HG03571 (cell line): ENCODE measurements at regions not wholly inside any gene's neighbourhood (a gene's known extent, or its start where the extent isn't known, plus 50 kb on each side); places are given as distances from the start of the nearest gene placed in this dataset.
"Not testable (repeated sequence)": the region's sequence is repeated elsewhere in the genome, so short reads cannot be mapped to it uniquely, and the experiment has no call there.

Experiments used
- ATAC-seq: cut with Tn5 transposase; IDR thresholded peaks from one replicate; pipeline ENCODE4 v1.9.1; 2021; ENCODE audit not compliant: unreplicated experiment

GRCh38 chr5:18745988-18746615 lies 1111.8 kb downstream of the TAF11L14 start:
- ATAC-seq = peak; percentile 78

GRCh38 chr5:18749763-18750162 lies 1115.5 kb downstream of the TAF11L14 start:
- ATAC-seq = no peak

- no peak for ATAC-seq
Measured at GRCh38 chr5:18752317-18752716, 1118.1 kb downstream of the TAF11L14 start.

DNA sequence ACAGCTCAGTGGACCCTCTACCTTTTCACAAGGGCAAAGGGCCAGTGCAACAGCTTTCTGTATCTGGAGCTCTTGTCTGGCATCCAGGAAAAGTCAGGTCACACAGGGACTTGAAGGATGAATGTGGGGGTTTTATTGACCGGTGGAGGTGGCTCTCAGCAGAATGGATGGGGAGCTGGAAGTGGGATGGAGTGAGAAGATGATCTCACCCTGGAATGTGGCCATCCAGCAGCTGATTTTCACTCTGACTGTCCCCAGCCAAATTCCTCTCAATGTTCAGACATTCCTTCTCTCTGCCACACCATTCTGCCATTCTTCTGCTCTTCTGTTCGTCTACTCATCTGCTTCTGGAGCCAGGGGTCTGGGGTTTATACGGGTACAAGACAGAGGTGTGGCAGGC lies 1119.9 kb downstream of the TAF11L14 start:
- ATAC-seq = no peak

DNA sequence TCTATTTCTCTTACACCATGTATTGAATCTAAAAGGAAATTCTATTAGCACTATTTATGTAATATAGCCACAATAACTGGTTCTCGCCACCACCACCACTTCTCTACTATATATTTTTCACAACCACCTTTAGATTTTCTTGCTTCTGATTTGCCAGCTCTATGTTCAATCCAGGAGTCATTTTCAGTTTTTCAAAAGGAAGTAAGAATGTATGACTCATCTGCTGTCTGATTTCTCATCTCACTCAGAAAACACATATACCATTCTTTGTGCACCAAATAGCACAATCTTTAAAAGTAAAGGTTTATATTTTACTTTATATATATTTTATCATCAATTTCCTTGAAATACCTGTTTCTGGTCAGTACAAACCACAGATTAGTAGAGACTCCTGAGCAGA lies 1127.5 kb downstream of the TAF11L14 start:
- no peak for ATAC-seq

DNA sequence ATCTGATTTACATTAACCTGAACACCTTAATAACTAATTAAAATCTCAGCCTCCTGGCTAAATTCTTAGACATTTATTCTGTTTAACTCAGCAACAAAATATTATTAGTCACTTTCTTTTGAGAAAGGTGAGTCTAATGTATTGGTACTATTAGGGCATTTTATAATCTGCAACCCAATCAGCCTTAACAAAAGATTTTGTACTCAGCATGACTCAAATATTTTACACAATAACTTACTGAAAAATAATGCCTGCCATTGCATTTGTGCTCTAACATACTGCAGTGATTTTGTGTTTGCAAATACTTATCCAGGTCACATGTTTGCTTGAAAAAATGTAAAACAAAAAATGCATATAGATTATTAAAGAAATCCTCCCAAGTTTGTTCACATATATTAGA lies 1129.9 kb downstream of the TAF11L14 start:
- ATAC-seq = no peak

DNA sequence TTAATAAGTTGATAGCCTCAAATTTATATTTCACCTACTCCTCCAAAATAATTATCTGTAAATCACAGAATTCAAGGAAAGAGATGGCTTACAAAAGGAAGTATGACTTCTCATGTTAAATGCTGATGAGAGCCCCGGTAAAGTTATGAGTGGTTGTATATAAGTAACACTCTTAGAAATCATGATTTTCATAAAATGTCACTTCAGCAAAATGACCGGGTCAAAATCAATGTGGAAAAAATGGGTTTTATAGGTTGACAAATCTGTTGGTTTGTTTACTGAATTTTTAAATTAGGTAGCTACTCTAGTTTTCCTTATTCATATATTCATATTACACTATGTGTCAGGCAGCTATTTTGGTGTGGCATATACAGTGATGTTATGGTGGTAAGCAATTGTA lies 1131.0 kb downstream of the TAF11L14 start:
- no peak for ATAC-seq

GRCh38 chr5:18771097-18771610 lies 1136.9 kb downstream of the TAF11L14 start:
- ATAC-seq = no peak

DNA sequence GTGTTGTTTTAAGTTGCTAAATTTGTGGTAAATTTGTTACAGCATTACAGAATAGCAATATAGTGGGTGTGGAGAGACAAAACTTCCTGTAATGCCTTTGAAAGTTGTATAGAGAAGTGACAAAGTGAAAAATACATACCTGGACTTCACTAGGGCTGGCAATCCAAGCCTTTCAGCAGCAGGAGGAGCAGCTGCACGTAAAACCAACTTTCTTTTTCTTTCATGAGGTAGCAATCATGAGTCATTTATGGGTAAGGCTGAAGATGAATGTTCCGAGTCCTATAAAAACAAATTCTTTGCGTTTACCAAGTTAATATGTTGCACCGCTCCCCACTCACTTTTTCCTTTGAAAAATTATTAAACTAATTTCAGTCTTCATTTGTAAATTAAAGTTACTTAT lies 1138.2 kb downstream of the TAF11L14 start:
- ATAC-seq = no peak

DNA sequence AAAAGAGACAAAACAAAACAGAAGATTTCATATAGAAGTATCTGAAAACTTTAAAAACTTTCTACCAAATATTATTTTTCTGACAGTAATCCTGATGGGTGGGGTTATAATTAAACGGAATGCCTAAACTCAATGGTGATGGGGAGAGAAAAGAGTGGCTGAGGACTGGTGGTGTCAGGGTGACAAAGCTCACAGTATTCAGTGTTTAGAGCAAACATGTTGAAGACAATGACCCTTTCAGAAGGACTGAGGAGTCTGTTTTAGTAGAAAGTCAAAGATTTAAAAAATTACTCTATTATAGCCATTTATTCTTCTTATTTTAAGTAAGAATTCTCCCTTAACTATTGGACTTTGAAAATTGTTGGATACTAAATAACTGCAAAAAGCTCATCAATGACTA lies 1144.0 kb downstream of the TAF11L14 start:
- no peak for ATAC-seq

GRCh38 chr5:18789218-18789998 lies 1155.1 kb downstream of the TAF11L14 start:
- ATAC-seq = no peak

- no peak for ATAC-seq
Measured at GRCh38 chr5:18792145-18792544, 1157.9 kb downstream of the TAF11L14 start.

- no peak for ATAC-seq
Measured at GRCh38 chr5:18797222-18797621, 1163.0 kb downstream of the TAF11L14 start.

DNA sequence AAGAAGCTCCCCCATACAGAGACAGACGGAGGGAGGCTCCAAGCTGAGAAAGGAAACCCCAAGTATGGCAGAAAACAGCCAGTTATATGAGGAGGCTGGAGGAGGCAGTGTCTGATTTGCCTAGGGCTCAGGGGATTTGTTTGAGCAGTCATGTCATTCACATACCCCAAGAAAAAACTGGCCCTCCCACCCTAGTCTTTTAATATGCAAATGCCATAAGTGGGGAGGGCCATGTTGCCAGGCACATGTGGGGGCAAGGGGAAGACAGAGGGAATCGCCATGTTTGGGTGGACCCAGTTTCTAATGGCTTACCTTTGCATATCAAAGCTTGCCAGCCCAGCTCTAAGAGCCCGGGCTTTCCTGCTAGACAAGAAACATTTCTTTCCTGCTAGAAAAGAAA lies 1163.8 kb downstream of the TAF11L14 start:
- ATAC-seq = no peak

GRCh38 chr5:18799482-18800128 lies 1165.3 kb downstream of the TAF11L14 start:
- ATAC-seq = no peak

DNA sequence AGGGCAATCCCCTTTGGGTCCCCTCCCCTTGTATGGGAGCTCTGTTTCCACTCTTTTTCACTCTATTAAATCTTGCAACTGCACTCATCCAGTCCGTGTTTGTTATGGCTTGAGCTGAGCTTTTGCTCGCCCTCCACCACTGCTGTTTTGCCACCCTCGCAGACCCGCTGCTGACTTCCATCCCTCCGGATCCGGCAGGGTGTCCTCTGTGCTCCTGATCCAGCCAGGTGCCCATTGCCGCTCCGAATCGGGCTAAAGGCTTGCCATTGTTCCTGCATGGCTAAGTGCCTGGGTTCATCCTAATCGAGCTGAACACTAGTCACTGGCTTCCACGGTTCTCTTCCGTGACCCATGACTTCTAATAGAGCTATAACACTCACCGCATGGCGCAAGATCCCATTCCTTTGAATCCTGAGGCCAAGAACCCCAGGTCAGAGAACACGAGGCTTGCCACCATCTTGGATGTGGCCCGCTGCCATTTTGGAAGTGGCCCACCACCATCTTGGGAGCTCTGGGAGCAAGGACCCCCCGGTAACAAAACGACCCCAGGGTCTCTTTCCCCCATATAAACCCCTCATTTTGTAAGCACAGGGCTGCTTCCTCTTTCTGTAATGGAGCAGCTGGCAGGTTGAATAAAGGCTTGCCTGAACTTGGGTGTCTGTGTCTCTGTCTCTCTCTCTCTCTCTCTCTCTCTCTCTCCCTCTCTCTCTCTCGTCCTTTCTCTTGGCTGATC lies 1166.2 kb downstream of the TAF11L14 start:
- ATAC-seq = no peak

- not testable (repeated sequence) for ATAC-seq
Measured at GRCh38 chr5:18801413-18801812, 1167.2 kb downstream of the TAF11L14 start.

GRCh38 chr5:18802336-18802735 lies 1168.1 kb downstream of the TAF11L14 start:
- ATAC-seq = no peak

DNA sequence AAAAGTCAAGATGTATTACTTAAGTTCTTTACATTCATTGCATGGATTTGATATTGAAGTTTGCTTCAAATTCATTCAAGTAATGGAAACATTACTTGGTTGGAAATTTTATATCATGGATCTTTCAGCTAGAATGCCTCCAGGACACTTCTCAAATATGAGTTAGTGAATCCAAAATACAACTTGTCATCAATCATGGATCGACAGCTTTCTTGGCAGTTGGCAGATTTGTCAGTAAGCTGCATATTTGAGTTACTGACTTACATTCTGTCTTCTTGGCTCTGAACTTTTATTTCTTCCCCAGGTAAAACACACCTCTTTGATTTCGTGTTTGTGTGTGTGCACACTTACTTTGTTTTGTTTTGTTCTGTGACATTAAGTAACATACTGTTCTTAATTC lies 1171.1 kb downstream of the TAF11L14 start:
- ATAC-seq = no peak

GRCh38 chr5:18807256-18808149 lies 1173.2 kb downstream of the TAF11L14 start:
- no peak for ATAC-seq
